SKM-1 (cell line): ENCODE measurements at regions not wholly inside any gene's neighbourhood (a gene's known extent, or its start where the extent isn't known, plus 50 kb on each side); places are given as distances from the start of the nearest gene placed in this dataset.

Experiments used
- DNase-seq: peaks from one replicate; lab custom pipeline; 2025; ENCODE audit not compliant: unreplicated experiment; lab: John Stamatoyannopoulos, UW

DNA sequence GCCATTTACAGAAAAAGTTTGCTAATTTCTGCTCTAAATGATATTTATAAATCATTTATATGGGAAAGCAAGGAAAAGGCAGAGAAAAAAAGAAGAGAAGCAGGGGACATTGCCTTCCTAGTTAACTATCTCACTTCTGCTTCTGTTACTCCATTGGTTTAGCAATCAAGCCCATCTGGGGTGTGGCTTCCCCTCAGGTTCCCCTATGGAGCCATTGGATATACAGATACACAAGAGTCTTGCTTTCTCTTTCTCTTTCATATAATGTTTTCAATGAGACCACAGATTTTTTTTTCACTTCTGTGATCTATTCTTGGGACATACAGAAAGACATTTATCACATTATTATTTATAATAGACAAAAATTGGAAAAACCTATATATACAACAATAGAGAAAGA lies 105.6 kb upstream of the TOM1L1 start:
- DNase-seq, result no peak

DNA sequence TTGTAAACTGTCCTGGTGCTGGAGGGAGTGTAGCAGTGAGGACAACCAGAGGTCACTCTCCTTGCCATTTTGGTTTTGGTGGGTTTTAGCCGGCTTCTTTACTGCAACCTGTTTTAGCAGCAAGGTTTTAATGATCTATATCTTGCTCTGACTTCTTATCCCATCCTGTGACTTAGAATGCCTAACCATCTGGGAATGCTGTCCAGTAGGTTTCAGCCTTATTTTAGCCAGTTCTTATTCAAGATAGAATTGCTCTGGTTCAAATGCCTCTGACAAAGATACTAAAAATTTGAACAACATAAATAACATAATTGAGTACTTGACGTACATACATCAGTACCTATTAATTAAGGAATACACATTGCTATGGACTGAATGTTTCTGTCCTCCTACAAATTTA lies 93.3 kb upstream of the TOM1L1 start:
- no peak for DNase-seq

DNA sequence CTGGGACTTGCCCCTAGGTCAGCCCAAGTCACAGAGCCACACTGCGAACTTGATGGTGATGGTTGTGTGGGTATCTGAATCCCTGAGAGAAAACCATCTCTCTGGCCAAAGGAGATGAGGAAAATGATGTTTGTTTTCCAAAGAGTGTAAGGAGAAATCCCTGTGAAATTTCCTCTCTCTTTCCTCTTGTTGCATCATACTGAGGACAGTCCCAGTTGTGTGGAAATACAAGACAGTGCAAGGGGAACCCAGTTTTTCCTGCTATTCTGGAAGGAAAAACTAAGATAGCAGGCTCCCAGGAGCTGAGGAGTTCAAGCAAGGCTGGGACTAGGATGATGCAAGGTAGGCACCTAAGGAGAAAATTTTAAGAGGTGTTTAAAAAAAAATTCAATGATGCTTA lies 86.8 kb upstream of the TOM1L1 start:
- DNase-seq, result no peak

DNA sequence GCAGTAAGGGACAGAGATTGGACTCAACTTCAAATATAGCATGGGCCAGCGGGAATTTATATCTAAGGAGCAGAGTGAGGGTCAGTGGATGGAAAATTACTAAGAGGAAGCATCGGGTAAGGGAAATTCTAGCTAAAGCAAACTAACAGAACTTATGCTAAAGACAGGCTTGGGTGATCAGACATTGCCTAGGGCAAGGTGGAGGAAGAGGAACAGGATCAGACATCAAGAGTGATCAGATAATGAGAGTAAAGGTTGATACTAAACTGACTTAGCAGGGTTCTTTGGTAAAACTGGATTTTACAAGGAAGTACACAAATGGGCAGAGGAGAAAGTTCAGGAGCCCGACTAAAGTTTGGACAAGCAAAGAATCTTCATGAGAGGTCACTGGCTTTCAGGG lies 86.3 kb upstream of the TOM1L1 start:
- DNase-seq, result no peak

DNA sequence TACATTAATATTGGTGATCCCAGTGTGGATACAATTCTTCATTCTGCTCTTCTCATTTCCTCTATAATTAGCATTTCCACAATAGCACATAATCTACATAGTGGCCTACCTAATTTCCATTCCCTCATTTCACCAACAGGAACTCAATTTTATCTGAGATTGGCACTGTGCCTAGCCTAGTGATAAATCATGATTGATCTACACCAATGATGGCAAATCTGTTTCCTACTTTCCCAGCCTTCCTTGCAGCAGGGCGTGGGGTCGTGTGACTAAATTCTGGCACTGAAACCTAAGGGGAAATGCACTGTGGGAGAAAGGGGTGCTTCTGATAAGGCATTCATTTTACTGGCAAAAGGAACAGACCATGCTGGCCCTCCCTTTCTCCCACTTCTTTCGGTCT lies 66.6 kb upstream of the TOM1L1 start:
- no peak for DNase-seq

DNA sequence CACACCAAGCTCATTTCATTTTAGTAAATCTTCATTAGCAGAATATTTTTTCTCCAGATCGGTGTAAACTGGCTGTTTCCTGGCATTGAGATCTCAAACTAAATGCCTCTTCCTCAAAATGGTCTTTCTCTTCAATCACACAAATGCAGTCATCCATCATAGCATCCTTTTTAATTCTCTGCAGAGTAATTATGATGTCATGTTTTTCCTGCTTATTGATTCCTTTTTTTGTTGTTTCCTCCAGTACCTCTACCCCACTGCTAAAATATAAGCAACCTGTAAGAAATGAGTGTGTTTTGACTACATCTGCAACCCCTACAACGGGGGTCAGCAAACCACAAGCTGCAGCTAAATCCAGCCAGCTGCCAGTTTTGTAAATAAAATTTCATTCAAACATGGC lies 65.6 kb upstream of the TOM1L1 start:
- no peak for DNase-seq

DNA sequence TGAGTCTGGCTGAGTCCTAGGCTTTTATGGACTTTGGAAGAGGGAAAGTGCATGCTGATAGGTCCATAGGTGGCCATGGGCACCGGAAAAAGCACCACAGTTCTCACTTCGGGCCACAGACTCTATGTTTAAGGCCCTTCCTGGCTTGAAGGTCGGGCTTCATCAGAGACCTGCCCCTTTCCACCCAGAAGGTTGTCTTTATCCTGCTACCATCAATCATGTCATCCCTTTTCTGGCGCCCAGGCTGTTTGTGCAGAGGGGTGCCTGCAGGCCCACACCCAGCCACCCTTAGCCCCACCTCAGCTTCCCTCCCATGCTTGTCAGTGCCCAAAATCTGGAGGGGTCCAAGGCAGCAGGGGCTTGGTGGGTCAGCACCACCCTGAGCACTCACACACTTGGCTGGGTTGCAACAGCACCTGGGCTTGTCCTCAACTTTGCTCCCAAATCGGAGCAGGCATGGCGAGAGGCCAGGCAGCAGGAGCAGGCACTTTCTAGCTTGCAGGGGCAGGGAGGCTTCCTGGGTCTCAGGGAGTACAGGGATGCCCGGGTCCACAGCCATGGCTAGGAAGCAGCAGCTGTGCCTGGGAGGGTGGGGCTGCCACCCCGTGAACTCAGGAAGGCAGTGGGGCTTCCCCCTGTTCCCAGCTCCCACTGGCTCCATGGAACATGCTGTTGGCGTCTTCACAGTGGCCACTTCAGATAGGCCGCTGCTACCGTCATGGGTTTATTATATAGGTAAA lies 63.8 kb upstream of the TOM1L1 start:
- no peak for DNase-seq

DNA sequence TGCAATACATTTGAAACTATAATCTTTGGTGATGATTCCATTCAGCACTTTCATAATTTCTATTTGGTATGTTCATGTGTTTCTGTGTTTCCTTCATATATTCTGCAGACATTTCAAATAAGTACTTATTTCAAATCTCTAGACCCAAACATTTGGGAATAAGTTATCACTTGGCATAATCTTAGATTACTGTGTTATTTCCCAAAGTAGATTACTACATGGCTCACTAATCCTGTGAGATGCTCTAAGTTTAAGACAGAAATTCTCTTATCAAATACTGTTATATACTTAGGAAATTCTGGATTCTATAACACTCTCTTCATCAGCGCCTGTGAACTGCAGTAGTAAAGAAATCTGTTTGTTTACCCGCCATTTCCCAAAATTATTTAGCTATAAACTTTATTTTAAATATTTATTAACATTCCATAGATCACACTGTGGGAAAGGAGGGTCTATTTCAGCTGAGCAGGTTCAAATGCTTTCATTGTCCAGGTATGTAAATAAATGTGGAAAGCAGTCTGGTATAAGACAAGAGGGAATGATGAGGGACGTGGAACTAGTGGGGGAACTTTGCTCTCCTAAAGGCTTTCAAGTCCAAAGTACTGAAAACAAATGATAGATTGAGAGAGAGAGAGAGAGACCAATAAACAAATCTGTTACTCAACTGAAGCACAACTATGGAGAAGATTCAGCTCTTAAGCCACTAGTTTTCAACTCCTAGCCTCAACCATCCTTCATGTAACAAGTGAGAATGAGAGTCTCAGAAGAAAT lies 61.8 kb upstream of the TOM1L1 start:
- DNase-seq, result no peak

DNA sequence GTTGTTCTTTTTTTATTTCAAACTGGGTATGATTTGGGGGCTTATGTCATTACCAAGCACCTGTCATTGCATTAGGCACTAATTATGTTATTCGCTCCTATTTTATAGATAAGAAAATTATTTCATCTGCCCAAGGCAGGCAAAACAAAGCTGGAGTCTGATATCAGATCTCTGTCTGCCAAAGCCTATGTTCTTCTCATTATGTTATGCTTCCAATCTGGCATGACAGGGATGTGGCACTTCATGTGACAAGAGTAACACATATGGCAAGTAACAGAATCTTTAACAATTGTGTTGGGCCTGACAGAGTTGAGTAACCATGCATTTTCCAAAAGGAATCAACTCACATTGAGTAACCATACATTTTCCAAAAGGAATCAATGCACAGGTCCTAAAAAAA lies 61.2 kb upstream of the TOM1L1 start:
- no peak for DNase-seq

DNA sequence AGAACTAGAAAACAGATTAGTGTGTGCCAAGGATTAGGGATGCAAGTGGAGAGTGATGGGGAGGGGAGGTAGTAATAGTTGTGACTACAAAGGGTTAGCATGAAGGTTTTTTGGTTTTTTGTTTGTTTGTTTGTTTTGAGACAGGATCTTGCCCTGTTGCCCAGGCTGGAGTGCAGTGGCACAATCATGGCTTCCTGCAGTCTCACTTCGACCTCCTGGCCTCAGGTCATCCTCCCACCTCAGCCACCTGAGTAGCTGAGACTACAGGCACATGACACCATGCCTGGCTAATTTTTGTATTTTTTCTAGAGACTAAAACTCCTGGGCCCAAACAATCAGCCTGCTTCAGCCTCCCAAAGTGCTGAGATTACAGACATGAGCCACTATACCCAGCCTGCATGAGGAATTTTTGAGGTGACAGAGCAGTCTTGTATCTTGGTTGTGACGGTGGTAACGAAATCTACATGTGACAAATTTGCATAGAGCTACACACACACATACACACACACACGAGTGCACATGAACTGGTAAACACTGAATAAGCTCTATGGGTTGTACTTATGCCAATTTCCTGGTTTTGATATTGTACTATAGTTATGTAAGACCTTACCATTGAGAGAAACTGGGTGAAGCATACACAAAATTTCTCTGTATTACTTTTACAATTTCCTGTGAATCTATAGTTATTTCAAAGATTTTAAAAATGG lies 59.6 kb upstream of the TOM1L1 start:
- no peak for DNase-seq

DNA sequence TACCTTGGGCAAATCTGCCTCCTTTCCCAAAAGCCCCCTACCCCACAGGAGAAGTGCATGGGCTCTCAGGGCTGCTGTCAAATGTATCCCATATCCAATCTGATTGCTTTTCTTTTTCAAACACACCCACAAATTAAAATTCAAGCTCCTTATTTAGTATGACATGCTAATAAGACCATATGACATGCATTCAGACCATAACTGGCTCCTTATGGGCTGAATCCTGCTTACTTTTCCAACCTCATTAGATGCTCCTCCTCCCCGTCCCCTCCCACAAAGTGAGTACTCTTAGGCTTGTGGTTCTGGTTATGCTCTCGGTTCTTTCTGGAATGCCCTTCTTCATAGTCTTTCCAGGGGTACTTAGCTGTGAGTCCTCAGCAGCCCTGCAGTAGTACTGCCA lies 59.0 kb upstream of the TOM1L1 start:
- no peak for DNase-seq

DNA sequence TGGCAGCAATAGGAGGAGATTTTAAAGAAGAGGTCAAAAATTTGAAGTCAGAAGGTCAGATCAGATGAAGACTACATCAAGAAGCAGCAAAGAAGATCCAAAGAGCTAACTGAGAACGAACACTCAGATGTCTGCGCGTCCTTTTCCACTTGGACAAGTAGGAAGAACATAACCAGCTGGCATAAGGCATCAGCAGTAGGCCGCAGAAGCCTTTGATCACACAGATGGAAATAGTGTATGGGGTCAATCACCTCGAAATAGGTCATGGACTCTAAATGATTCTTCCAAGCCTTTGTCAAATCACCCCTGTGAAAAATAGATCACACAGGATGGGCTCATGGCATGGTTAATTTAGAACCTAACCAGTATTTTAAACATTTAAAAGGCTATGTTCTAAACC lies 56.4 kb upstream of the TOM1L1 start:
- no peak for DNase-seq

DNA sequence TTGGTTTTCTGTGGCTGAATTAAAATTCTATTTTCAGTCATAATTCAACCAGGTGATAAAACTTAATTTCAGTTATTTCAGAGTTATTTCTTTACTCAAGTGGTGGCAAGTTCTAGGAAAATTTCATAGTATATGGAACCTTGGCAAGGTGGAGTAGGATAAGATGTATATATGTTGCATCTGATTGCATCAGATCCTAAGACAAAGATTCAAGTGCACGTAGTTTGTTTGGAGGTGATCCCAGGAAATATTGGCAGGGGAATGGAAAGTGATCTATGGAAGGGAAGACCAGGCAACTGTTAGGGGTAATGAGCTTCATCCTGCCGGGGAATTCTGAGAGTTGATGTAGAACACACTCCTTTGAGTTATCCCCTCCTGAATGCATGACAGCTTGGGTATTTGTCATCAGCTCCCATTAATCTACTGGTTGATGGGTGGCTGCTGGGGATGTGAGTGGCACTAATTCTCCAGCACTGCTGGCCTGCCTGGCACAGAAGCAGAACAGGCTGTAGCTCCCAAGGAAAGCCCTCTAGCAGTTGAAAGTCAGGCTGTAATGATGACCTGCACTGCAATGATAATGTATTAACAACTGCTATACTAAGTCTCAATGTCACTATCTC lies 52.2 kb upstream of the TOM1L1 start:
- no peak for DNase-seq

DNA sequence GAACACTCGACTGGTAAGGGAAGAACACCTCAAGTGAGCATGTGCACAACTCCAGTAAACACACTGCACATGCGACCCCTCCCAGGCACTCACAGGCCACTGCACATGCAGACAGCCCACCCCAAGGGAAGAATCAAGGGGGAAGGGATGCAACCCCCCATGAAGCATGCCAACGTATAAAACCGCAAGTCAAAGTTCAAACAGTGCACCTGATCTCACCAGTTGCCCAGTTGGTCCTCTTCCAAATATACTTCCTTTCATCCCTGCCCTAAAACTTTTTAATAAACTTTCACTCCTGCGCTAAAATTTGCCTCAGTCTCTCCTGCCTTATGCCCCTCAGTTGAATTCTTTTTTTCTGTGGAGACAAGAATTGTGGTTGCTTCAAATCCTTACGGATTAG lies 51.0 kb upstream of the TOM1L1 start:
- no peak for DNase-seq
